ENCODE measurements at regions not wholly inside any gene's neighbourhood (a gene's known extent, or its start where the extent isn't known, plus 50 kb on each side); places are given as distances from the start of the nearest gene placed in this dataset.

DNA sequence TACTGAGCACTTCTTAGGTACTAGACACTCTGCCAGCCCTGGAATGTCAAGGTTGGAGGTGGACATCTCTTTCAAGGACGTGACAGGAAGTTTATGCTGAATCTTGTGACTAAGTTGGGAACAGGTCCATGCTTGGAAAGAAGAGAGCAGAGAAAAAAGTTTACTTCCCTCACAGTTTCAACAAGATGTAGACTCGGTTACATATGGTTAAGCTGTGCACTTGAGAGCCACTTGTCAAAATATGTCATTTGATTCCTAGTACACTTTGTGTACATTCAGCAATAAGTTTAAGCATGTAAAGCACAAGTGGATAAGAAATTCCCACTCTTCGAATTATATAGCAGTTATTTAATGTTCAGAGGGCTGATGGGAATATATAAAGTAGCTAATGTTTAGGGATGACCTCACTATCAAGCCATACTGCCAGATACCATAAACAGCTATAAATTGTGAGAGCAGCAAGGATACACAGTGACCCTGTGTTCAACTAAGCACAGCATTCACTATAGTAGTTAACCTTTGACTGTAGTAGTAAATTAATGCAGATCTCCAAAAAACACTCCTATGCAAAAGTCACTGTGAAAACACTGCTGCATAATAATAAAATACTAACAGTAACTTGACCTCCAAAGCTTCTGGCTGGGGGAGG lies 1944.6 kb upstream of the WWC1 start:
- Histone ChIP-seq H3K9me3 (ENCODE audit: low read length) (no peaks in the 10 kb centered on the region), H2AFZ (ENCODE audit: low read length) (no peak overlapping the region), H4K20me1 (ENCODE audit: insufficient read depth, low read length) (no peaks in the 10 kb centered on the region), H3K4me3 (ENCODE audit: low read depth, low read length, poor library complexity, severe bottlenecking) (no peak overlapping the region), H3K27ac (ENCODE audit: low read depth, low read length, poor library complexity, severe bottlenecking) (no peak overlapping the region), H3K4me1 (ENCODE audit: insufficient read depth, low read length, poor library complexity, severe bottlenecking) (no peaks in the 10 kb centered on the region), H3K79me2 (ENCODE audit: insufficient read depth, low read depth, low read length) (no peaks in the 10 kb centered on the region), H3K9me2 (ENCODE audit: insufficient read depth, low read length) (no peaks in the 10 kb centered on the region), H3K36me3 (ENCODE audit: insufficient read depth, low read length) (no peaks in the 10 kb centered on the region), H3K4me2 (ENCODE audit: low read length) (no peak overlapping the region)
- POLR2A ChIA-PET, result interaction anchor here (0.6 kb wide), 2 partner anchors 21 to 272 kb away, joined by 3 to 4 read pairs; no protein-coding TSS in a partner anchor
- no TSS peak for BruUV-seq (replicated peaks)
- CTCF ChIA-PET (ENCODE audit: unreplicated experiment), result no interaction called here
- intact Hi-C loops (cut with micrococcal nuclease; ENCODE audit: unreplicated experiment), result no loop called here
- DNase-seq (ENCODE audit: low spot score), result no peak
- TF ChIP-seq, protein P1, sequence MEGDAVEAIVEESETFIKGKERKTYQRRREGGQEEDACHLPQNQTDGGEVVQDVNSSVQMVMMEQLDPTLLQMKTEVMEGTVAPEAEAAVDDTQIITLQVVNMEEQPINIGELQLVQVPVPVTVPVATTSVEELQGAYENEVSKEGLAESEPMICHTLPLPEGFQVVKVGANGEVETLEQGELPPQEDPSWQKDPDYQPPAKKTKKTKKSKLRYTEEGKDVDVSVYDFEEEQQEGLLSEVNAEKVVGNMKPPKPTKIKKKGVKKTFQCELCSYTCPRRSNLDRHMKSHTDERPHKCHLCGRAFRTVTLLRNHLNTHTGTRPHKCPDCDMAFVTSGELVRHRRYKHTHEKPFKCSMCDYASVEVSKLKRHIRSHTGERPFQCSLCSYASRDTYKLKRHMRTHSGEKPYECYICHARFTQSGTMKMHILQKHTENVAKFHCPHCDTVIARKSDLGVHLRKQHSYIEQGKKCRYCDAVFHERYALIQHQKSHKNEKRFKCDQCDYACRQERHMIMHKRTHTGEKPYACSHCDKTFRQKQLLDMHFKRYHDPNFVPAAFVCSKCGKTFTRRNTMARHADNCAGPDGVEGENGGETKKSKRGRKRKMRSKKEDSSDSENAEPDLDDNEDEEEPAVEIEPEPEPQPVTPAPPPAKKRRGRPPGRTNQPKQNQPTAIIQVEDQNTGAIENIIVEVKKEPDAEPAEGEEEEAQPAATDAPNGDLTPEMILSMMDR (conservative IDR thresholded peaks at IDR 0.05; ENCODE audit: low read length), result no peak
- TF ChIP-seq EZH2phosphoT487 (IDR thresholded peaks at IDR 0.05; ENCODE audit: borderline replicate concordance, low read depth, low read length), result no peak

DNA sequence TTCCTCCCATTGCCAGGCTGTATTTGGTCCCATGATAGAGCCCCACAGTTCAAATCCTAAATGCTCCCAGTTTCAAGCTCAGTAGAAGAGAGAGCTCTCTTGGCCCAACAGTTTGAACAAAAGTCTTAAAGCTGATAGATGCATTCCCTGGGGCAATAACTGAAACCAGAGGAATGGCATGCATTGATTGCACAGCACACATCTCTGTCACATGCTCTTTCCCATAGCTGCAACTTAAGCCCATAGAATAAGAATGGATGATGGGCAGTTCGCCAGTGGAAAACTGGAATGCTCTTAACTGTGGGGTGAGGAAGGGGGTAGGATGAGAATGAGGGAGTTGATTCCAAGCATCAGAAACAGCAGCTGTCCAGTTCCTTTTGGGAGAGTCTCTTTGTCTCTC lies 1942.4 kb upstream of the WWC1 start:
- Histone ChIP-seq H4K20me1 (ENCODE audit: insufficient read depth, low read length) (no peaks in the 10 kb centered on the region), H3K79me2 (ENCODE audit: insufficient read depth, low read depth, low read length) (no peaks in the 10 kb centered on the region), H3K9me2 (ENCODE audit: insufficient read depth, low read length) (no peaks in the 10 kb centered on the region), H2AFZ (ENCODE audit: low read length) (no peak overlapping the region), H3K4me1 (ENCODE audit: insufficient read depth, low read length, poor library complexity, severe bottlenecking) (no peaks in the 10 kb centered on the region), H3K9me3 (ENCODE audit: low read length) (no peaks in the 10 kb centered on the region), H3K4me2 (ENCODE audit: low read length) (no peak overlapping the region), H3K4me3 (ENCODE audit: low read depth, low read length, poor library complexity, severe bottlenecking) (no peak overlapping the region), H3K27ac (ENCODE audit: low read depth, low read length, poor library complexity, severe bottlenecking) (no peak overlapping the region), H3K36me3 (ENCODE audit: insufficient read depth, low read length) (no peaks in the 10 kb centered on the region)
- intact Hi-C loops (cut with micrococcal nuclease; ENCODE audit: unreplicated experiment), result no loop called here
- CTCF ChIA-PET (ENCODE audit: unreplicated experiment), result no interaction called here
- TF ChIP-seq, protein P1 (conservative IDR thresholded peaks at IDR 0.05; ENCODE audit: low read length), result no peak
- no peak for TF ChIP-seq EZH2phosphoT487 (IDR thresholded peaks at IDR 0.05; ENCODE audit: borderline replicate concordance, low read depth, low read length)
- no TSS peak for BruUV-seq (replicated peaks)
- DNase-seq (ENCODE audit: low spot score), result no peak
- POLR2A ChIA-PET, result no interaction called here

DNA sequence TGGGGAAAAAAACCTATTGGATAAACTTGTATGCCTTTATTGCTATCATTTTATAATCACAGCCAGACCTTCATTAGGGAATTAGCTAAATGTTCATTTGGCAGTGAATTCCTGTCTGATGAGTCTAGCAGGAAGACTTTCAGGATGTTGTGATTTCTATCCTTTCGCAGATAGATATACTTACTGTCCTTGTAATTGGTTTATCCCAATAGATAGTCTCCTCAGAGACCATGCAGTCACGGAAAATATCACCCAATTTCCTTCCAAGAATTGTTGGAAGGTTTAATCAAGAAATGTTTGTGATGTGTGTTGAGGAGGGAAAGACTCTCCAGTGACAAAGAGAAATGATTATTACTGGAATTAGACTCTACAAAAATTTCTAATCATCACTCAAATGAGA lies 1937.9 kb upstream of the WWC1 start:
- TF ChIP-seq EZH2phosphoT487 (IDR thresholded peaks at IDR 0.05; ENCODE audit: borderline replicate concordance, low read depth, low read length), result no peak
- TF ChIP-seq, protein P1 (conservative IDR thresholded peaks at IDR 0.05; ENCODE audit: low read length), result no peak

More for the DNA sequence above, 1937.9 kb upstream of the WWC1 start:
- Histone ChIP-seq H3K27ac (ENCODE audit: low read depth, low read length, poor library complexity, severe bottlenecking) (no peak overlapping the region), H3K4me2 (ENCODE audit: low read length) (no peak overlapping the region), H3K9me2 (ENCODE audit: insufficient read depth, low read length) (no peaks in the 10 kb centered on the region), H4K20me1 (ENCODE audit: insufficient read depth, low read length) (no peaks in the 10 kb centered on the region), H3K9me3 (ENCODE audit: low read length) (no peaks in the 10 kb centered on the region), H3K4me3 (ENCODE audit: low read depth, low read length, poor library complexity, severe bottlenecking) (no peak overlapping the region), H3K79me2 (ENCODE audit: insufficient read depth, low read depth, low read length) (no peaks in the 10 kb centered on the region), H2AFZ (ENCODE audit: low read length) (no peak overlapping the region), H3K4me1 (ENCODE audit: insufficient read depth, low read length, poor library complexity, severe bottlenecking) (no peaks in the 10 kb centered on the region), H3K36me3 (ENCODE audit: insufficient read depth, low read length) (no peaks in the 10 kb centered on the region)
- DNase-seq (ENCODE audit: low spot score), result no peak
- CTCF ChIA-PET (ENCODE audit: unreplicated experiment), result no interaction called here
- POLR2A ChIA-PET, result no interaction called here
- no TSS peak for BruUV-seq (replicated peaks)
- intact Hi-C loops (cut with micrococcal nuclease; ENCODE audit: unreplicated experiment), result no loop called here
